Spleen (tissue), 3 donors: ENCODE measurements at regions not wholly inside any gene's neighbourhood (a gene's known extent, or its start where the extent isn't known, plus 50 kb on each side); places are given as distances from the start of the nearest gene placed in this dataset.

ENCODE experiments used
- POLR2A ChIP-seq, 3 donors: fragments of 450-650 bp; IDR thresholded peaks; one replicate each; pipeline ENCODE4 v1.5.1; 2017; ENCODE audit warnings: antibody characterized with exemption in 3 of 3, mild to moderate bottlenecking in 1 of 3
- POLR2AphosphoS5 ChIP-seq, 3 donors: sonication (generic); formaldehyde crosslinking; IDR thresholded peaks; one replicate each; pipeline ENCODE4 v1.5.1; 2017; ENCODE audit warnings: antibody characterized with exemption in 3 of 3

- no peak for TF ChIP-seq POLR2A (IDR thresholded peaks at IDR 0.05)
- TF ChIP-seq POLR2AphosphoS5 (IDR thresholded peaks at IDR 0.05) = no peak
Measured at GRCh38 chr13:73429701-73430100, 370.9 kb downstream of the KLF5 start.
